Lower leg skin (tissue), 3 donors: ENCODE measurements at regions not wholly inside any gene's neighbourhood (a gene's known extent, or its start where the extent isn't known, plus 50 kb on each side); places are given as distances from the start of the nearest gene placed in this dataset.

ENCODE experiments used
- CTCF ChIP-seq, 3 donors: fragments of 450-650 bp; IDR thresholded peaks; one replicate each; pipeline ENCODE4 v1.5.1; 2016; ENCODE audit warnings: antibody characterized with exemption in 3 of 3, mild to moderate bottlenecking in 3 of 3, moderate library complexity in 2 of 3
- POLR2A ChIP-seq, 2 donors: fragments of 450-650 bp; IDR thresholded peaks; one replicate each; pipeline ENCODE4 v1.6.1; 2016 to 2017; ENCODE audit warnings: antibody characterized with exemption in 2 of 2, mild to moderate bottlenecking in 1 of 2, moderate library complexity in 1 of 2

DNA sequence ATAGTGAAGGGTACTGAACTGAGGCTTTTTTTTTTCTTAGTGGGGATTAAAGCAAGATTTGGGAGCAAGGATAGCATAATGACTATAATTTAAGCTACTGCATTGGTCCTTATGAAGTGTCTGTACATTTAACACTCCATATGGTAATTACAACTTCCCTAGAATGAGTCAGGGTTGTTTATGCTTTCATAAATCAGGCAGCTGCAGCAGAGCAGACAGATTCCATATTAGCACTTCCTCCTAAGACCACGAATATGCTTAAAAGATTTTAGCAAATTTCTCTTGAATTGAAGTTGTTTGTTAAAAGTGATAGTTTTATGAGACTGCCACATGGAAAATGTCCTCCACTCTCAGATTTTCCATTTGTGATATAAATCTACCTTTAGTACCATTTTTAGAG lies 401.1 kb upstream of the SPRY2 start:
- TF ChIP-seq CTCF (IDR thresholded peaks at IDR 0.05) (no peak), POLR2A (IDR thresholded peaks at IDR 0.05) (no peak)
